ENCODE measurements at regions not wholly inside any gene's neighbourhood (a gene's known extent, or its start where the extent isn't known, plus 50 kb on each side); places are given as distances from the start of the nearest gene placed in this dataset.

- DNase-seq (ENCODE audit: low spot score) = no peak
These were observed 323.5 kb downstream of the SIPA1L2 start for GRCh38 chr1:232306269-232306961.

GRCh38 chr1:232305050-232305449 lies 324.9 kb downstream of the SIPA1L2 start:
- DNase-seq (ENCODE audit: low spot score) = no peak

More at GRCh38 chr1:232306269-232306961, 323.5 kb downstream of the SIPA1L2 start:
- TF ChIP-seq CTCF (IDR thresholded peaks at IDR 0.05; ENCODE audit: extremely low read depth, missing control alignments) = no peak

GRCh38 chr1:232303222-232303620 lies 326.7 kb downstream of the SIPA1L2 start:
- TF ChIP-seq CTCF (IDR thresholded peaks at IDR 0.05; ENCODE audit: extremely low read depth, missing control alignments) = no peak
- no peak for DNase-seq (ENCODE audit: low spot score)

More at GRCh38 chr1:232305050-232305449, 324.9 kb downstream of the SIPA1L2 start:
- TF ChIP-seq CTCF (IDR thresholded peaks at IDR 0.05; ENCODE audit: extremely low read depth, missing control alignments) = no peak

- no peak for DNase-seq (ENCODE audit: low spot score)
These were observed 327.3 kb downstream of the SIPA1L2 start for GRCh38 chr1:232302376-232303221.

GRCh38 chr1:232301246-232301645 lies 328.7 kb downstream of the SIPA1L2 start:
- no peak for TF ChIP-seq CTCF (IDR thresholded peaks at IDR 0.05; ENCODE audit: extremely low read depth, missing control alignments)
- DNase-seq (ENCODE audit: low spot score) = no peak

More at GRCh38 chr1:232302376-232303221, 327.3 kb downstream of the SIPA1L2 start:
- no peak for TF ChIP-seq CTCF (IDR thresholded peaks at IDR 0.05; ENCODE audit: extremely low read depth, missing control alignments)

- TF ChIP-seq CTCF (IDR thresholded peaks at IDR 0.05; ENCODE audit: extremely low read depth, missing control alignments) = no peak
- DNase-seq (ENCODE audit: low spot score) = no peak
These were observed 329.5 kb downstream of the SIPA1L2 start for GRCh38 chr1:232300466-232300865.

GRCh38 chr1:232296461-232296860 lies 333.5 kb downstream of the SIPA1L2 start:
- DNase-seq (ENCODE audit: low spot score) = no peak
- TF ChIP-seq CTCF (IDR thresholded peaks at IDR 0.05; ENCODE audit: extremely low read depth, missing control alignments) = no peak

All from GM20000 (cell line).